H1 (cell line): ENCODE measurements at regions not wholly inside any gene's neighbourhood (a gene's known extent, or its start where the extent isn't known, plus 50 kb on each side); places are given as distances from the start of the nearest gene placed in this dataset.

Source experiments
- CTCF ChIA-PET: fragments of 300-600 bp; sonication (Branson Sonifier 250); formaldehyde crosslinking; loops from one replicate; lab custom pipeline; 2021; ENCODE audit not compliant: partially characterized antibody; lab: Charles Lee
- POLR2A ChIA-PET: fragments of 300-600 bp; sonication (Branson Sonifier 250); formaldehyde crosslinking; loops from one replicate; lab custom pipeline; 2021; ENCODE audit warnings: inconsistent platforms; ENCODE audit not compliant: partially characterized antibody; lab: Charles Lee
- DNase-seq, 2 experiments: peaks; one replicate each; pipeline versions ENCODE4 v3.0.0 to v3.0.0-alpha.2; 2010 to 2022; ENCODE audit warnings: low spot score in 2 of 2, low read depth in 1 of 2, mixed read lengths in 1 of 2
- FAIRE-seq: peaks from 2 replicates; lab custom pipeline; 2011; peaks lifted over from hg19 to GRCh38; lab: Jason Lieb, UNC
- H2AFZ ChIP-seq: 2 replicates; pipeline ENCODE4 v1.8.1; 2012; ENCODE audit warnings: low read length, inconsistent platforms
- H2AK5ac ChIP-seq: 2 replicates; pipeline ENCODE4 v1.6.1; 2013; ENCODE audit warnings: low read depth, low read length
- H2BK120ac ChIP-seq: replicated peaks from 2 replicates; pipeline ENCODE3; 2013; ENCODE audit warnings: low read depth, low read length, inconsistent platforms
- H2BK12ac ChIP-seq: 2 replicates; pipeline ENCODE4 v1.6.1; 2013; ENCODE audit warnings: low read depth, low read length
- H2BK15ac ChIP-seq: 2 replicates; pipeline ENCODE4 v1.6.1; 2013; ENCODE audit warnings: low read length
- H2BK20ac ChIP-seq: 2 replicates; pipeline ENCODE4 v1.6.1; 2013; ENCODE audit warnings: low read length
- H2BK5ac ChIP-seq: 2 replicates; pipeline ENCODE4 v1.6.1; 2013; ENCODE audit warnings: low read depth, low read length
- H3K14ac ChIP-seq: 2 replicates; pipeline ENCODE4 v1.6.1; 2013; ENCODE audit warnings: inconsistent platforms; ENCODE audit not compliant: insufficient read length
- H3K18ac ChIP-seq: 2 replicates; pipeline ENCODE4 v1.6.1; 2013; ENCODE audit warnings: low read length; ENCODE audit errors: extremely low read depth
- H3K23ac ChIP-seq: 2 replicates; pipeline ENCODE4 v1.6.1; 2013; ENCODE audit warnings: inconsistent platforms; ENCODE audit not compliant: insufficient read length
- H3K23me2 ChIP-seq: 2 replicates; pipeline ENCODE4 v1.6.1; 2013; ENCODE audit warnings: low read depth, low read length
- H3K27ac ChIP-seq: 2 replicates; pipeline ENCODE4 v1.6.1; 2011; ENCODE audit warnings: low read depth, low read length, inconsistent platforms
- H3K27me3 ChIP-seq, 4 experiments: replicated peaks in 1 of 4; 1 replicate in 1 of 4; 2 replicates in 3 of 4; pipeline versions ENCODE4 v1.6.1 to v1.8.1; 2011 to 2013; ENCODE audit warnings: low read length in 3 of 4, mild to moderate bottlenecking in 3 of 4, inconsistent platforms in 2 of 4, mixed read lengths in 2 of 4, moderate library complexity in 1 of 4; ENCODE audit not compliant: control insufficient read depth in 3 of 4, insufficient read depth in 3 of 4; ENCODE audit errors: extremely low read depth in 1 of 4
- H3K36me3 ChIP-seq, 4 experiments: 2 replicates each; pipeline versions ENCODE4 v1.6.1 to v1.8.1; 2011 to 2013; ENCODE audit warnings: mild to moderate bottlenecking in 4 of 4, low read length in 3 of 4, moderate library complexity in 2 of 4, control low read depth in 1 of 4, inconsistent platforms in 1 of 4; ENCODE audit not compliant: insufficient read depth in 4 of 4, control insufficient read depth in 2 of 4
- H3K4ac ChIP-seq: replicated peaks from 2 replicates; pipeline ENCODE3; 2013; ENCODE audit warnings: low read length, low read depth, mixed read lengths, inconsistent platforms; ENCODE audit not compliant: insufficient read length
- H3K4me1 ChIP-seq, 4 experiments: replicated peaks in 1 of 4; 1 replicate in 1 of 4; 2 replicates in 3 of 4; pipeline versions ENCODE4 v1.6.1 to v1.8.1; 2011 to 2013; ENCODE audit warnings: low read length in 3 of 4, inconsistent platforms in 2 of 4, mixed read lengths in 1 of 4; ENCODE audit not compliant: insufficient read depth in 4 of 4, control insufficient read depth in 3 of 4
- H3K4me2 ChIP-seq, 2 experiments: 2 replicates each; pipeline versions ENCODE4 v1.6.1 to v1.8.1; 2011 to 2013; ENCODE audit warnings: low read depth in 2 of 2, low read length in 2 of 2, control low read depth in 1 of 2, inconsistent platforms in 1 of 2, mild to moderate bottlenecking in 1 of 2; ENCODE audit not compliant: insufficient read depth in 1 of 2
- H3K4me3 ChIP-seq, 4 experiments: fragments of 200-600, 300-600 bp in 1 of 4; sonication (generic), shearing (Covaris generic), sonication (Bioruptor Twin) in 1 of 4; 2 replicates each; pipeline versions ENCODE4 v1.5.1 to v1.8.1; 2011 to 2016; ENCODE audit warnings: low read length in 4 of 4, low read depth in 3 of 4, control low read depth in 2 of 4, inconsistent platforms in 2 of 4, mild to moderate bottlenecking in 2 of 4, mixed read lengths in 1 of 4, moderate library complexity in 1 of 4; ENCODE audit not compliant: insufficient read depth in 2 of 4; ENCODE audit errors: extremely low read depth in 1 of 4
- H3K56ac ChIP-seq: replicated peaks from 2 replicates; pipeline ENCODE3; 2013; ENCODE audit warnings: low read depth, mild to moderate bottlenecking, mixed read lengths, low read length, inconsistent platforms; ENCODE audit not compliant: insufficient read length
- H3K79me1 ChIP-seq: 2 replicates; pipeline ENCODE4 v1.6.1; 2013; ENCODE audit warnings: low read depth, low read length, control low read depth
- H3K79me2 ChIP-seq, 2 experiments: 2 replicates each; pipeline versions ENCODE4 v1.6.1 to v1.8.1; 2012 to 2013; ENCODE audit warnings: low read length in 2 of 2, mild to moderate bottlenecking in 2 of 2, inconsistent platforms in 1 of 2; ENCODE audit not compliant: insufficient read depth in 2 of 2, control insufficient read depth in 1 of 2
- H3K9ac ChIP-seq, 4 experiments: replicated peaks in 1 of 4; 1 replicate in 1 of 4; 2 replicates in 3 of 4; pipeline versions ENCODE4 v1.6.1 to v1.8.1; 2011 to 2013; ENCODE audit warnings: low read depth in 3 of 4, low read length in 3 of 4, control low read depth in 2 of 4, mild to moderate bottlenecking in 2 of 4, moderate library complexity in 2 of 4, inconsistent platforms in 1 of 4; ENCODE audit errors: extremely low read depth in 1 of 4
- H3K9me3 ChIP-seq, 2 experiments: 2 replicates each; pipeline versions ENCODE4 v1.6.1 to v1.8.1; 2012 to 2013; ENCODE audit warnings: mild to moderate bottlenecking in 2 of 2, moderate library complexity in 2 of 2, control low read depth in 1 of 2, inconsistent platforms in 1 of 2, low read depth in 1 of 2, low read length in 1 of 2, mixed read lengths in 1 of 2; ENCODE audit not compliant: insufficient read depth in 2 of 2
- H4K20me1 ChIP-seq, 2 experiments: replicated peaks in 1 of 2; 2 replicates each; pipeline versions ENCODE3 to v1.8.1; 2011 to 2013; ENCODE audit warnings: inconsistent platforms in 2 of 2, low read length in 2 of 2, mild to moderate bottlenecking in 1 of 2; ENCODE audit not compliant: insufficient read depth in 2 of 2, control insufficient read depth in 1 of 2
- H4K5ac ChIP-seq: 2 replicates; pipeline ENCODE4 v1.6.1; 2013; ENCODE audit warnings: low read length, low read depth, mixed read lengths, inconsistent platforms; ENCODE audit not compliant: insufficient read length
- H4K8ac ChIP-seq: 2 replicates; pipeline ENCODE4 v1.8.0; 2013; ENCODE audit warnings: mild to moderate bottlenecking, moderate library complexity, low read length, inconsistent platforms; ENCODE audit not compliant: insufficient read depth; ENCODE audit errors: extremely low read depth
- H4K91ac ChIP-seq: replicated peaks from 2 replicates; pipeline ENCODE3; 2013; ENCODE audit warnings: low read length, mixed read lengths, inconsistent platforms; ENCODE audit not compliant: insufficient read length
- SIN3A ChIP-seq, 2 experiments: IDR thresholded peaks in 1 of 2; conservative IDR thresholded peaks in 1 of 2; 2 replicates each; pipeline ENCODE4 v1.6.1; 2011 to 2012; ENCODE audit warnings: low read length in 2 of 2, improper control_type of control experiment in 1 of 2, low read depth in 1 of 2, mild to moderate bottlenecking in 1 of 2
- WGBS, 2 experiments: shearing (Covaris generic) in 1 of 2; methylation state at CpG; one replicate each; pipeline versions ENCODE4 v1.1.6 to v1.1.7; 2013 to 2015; ENCODE audit warnings: low lambda C conversion rate in 2 of 2, mixed read lengths in 2 of 2, inconsistent platforms in 1 of 2, low coverage in 1 of 2, missing lambda C conversion rate in 1 of 2; ENCODE audit not compliant: insufficient replicate concordance in 2 of 2, insufficient coverage in 1 of 2, insufficient read length in 1 of 2; ENCODE audit errors: extremely low coverage in 1 of 2, missing lambda C conversion rate in 1 of 2; 5-methylcytosine and 5-hydroxymethylcytosine counted together

GRCh38 chr10:131418681-131419080 lies 107.2 kb upstream of the TCERG1L start:
- Histone ChIP-seq H3K23ac (no peak overlapping the region), H4K5ac (no peak overlapping the region), H3K9ac (no peak overlapping the region), H3K79me2 (no peaks in the 10 kb centered on the region), H3K23me2 (no peaks in the 10 kb centered on the region), H3K4me3 (no peak overlapping the region), H3K27me3 (no peaks in the 10 kb centered on the region), H3K36me3 (no peaks in the 10 kb centered on the region), H3K9me3 (no peaks in the 10 kb centered on the region), H2AFZ (no peak overlapping the region), H2BK120ac (no peak overlapping the region), H3K18ac (no peak overlapping the region), H3K14ac (no peak overlapping the region), H2AK5ac (no peak overlapping the region), H3K4me2 (no peak overlapping the region), H4K91ac (no peak overlapping the region), H4K20me1 (no peaks in the 10 kb centered on the region), H2BK12ac (no peak overlapping the region), H2BK5ac (no peak overlapping the region), H2BK15ac (no peak overlapping the region), H3K79me1 (no peaks in the 10 kb centered on the region), H2BK20ac (no peak overlapping the region), H3K56ac (no peak overlapping the region), H3K4me1 (no peaks in the 10 kb centered on the region), H4K8ac (no peak overlapping the region), H3K27ac (no peak overlapping the region), H3K4ac (no peak overlapping the region)
- ChIA-PET POLR2A (no interaction called here), CTCF (interaction anchor here (0.9 kb wide), 1 partner anchor 16 kb away, joined by 3 read pairs; no protein-coding TSS in a partner anchor)
- no peak for FAIRE-seq
- WGBS, 2 experiments, result 92% methylated on average over 5 of the region's 5 CpGs; no CpG with 5 or more reads in 1 of the 2 experiments
- no peak for DNase-seq
- TF ChIP-seq SIN3A (conservative IDR thresholded peaks at IDR 0.05 in 1 of 2, IDR thresholded peaks at IDR 0.05 in 1 of 2; ENCODE audit: low read depth in 1 of 2, low read length in 2 of 2), result no peak
